ENCODE measurements at regions not wholly inside any gene's neighbourhood (a gene's known extent, or its start where the extent isn't known, plus 50 kb on each side); places are given as distances from the start of the nearest gene placed in this dataset.

DNA sequence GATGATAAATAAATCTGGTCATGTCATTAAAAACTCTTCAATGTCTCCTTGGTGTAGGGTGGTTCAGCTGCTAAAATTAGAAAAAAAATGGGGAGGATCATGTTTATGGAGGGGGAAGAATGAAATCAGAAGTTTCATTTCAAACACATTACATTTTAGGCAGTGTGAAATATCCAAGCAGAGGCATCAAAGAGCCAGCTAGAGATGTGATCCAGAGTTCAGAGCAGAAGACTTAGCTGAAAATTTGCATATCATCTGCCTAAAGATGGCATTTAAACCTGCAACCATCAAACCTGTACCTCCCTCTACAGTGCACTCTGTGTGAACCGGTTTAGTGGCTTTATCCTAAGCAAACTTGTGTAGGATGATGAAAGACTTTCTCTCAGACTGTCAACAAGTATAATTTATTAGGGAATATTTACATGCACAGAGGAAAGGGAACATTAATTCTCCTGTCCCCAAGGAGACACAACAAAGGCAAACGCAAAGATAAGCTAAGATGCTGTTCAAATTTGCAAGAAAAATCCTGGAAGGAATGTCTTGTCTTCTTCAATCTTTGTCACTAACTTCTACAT lies 84.8 kb upstream of the PLEKHG1 start:
- ChIA-PET CTCF (interaction anchor here (0.7 kb wide), 1 partner anchor 254 kb away, joined by 3 read pairs; no protein-coding TSS in a partner anchor), POLR2A (no interaction called here)
- Histone ChIP-seq H3K9ac (replicated peaks; ENCODE audit: extremely low read depth, insufficient read depth, low read length) (no peak overlapping the region), H3K27ac (ENCODE audit: insufficient read depth, low read depth, low read length) (no peak overlapping the region), H4K20me1 (replicated peaks; ENCODE audit: control insufficient read depth, extremely low read depth, insufficient read depth, low read length) (no peaks in the 10 kb centered on the region), H3K9me1 (replicated peaks; ENCODE audit: control insufficient read depth, extremely low read depth, insufficient read depth, low read length) (no peaks in the 10 kb centered on the region), H3K79me2 (ENCODE audit: control insufficient read depth, insufficient read depth, low read length) (no peaks in the 10 kb centered on the region), H3K27me3 (ENCODE audit: control insufficient read depth in 2 of 2, insufficient read depth in 2 of 2, low read length in 2 of 2) (peaks cover 0 to 6% of the 10 kb centered on the region in 2 experiments), H2AFZ (ENCODE audit: low read depth, low read length) (no peak overlapping the region), H3K9me3 (replicated peaks; ENCODE audit: control insufficient read depth, insufficient read depth, low read length) (no peaks in the 10 kb centered on the region), H3K4me1 (ENCODE audit: control insufficient read depth, extremely low read depth, insufficient read depth, low read length) (no peaks in the 10 kb centered on the region), H3K36me3 (ENCODE audit: control insufficient read depth in 2 of 2, extremely low read depth in 1 of 2, insufficient read depth in 2 of 2, low read length in 2 of 2) (no peaks in the 10 kb centered on the region), H3K4me2 (ENCODE audit: insufficient read depth, low read length) (no peak overlapping the region), H3K4me3 (replicated peaks in 1 of 3; ENCODE audit: insufficient read depth in 1 of 3, low read depth in 1 of 3, low read length in 3 of 3) (no peak overlapping the region)
- FAIRE-seq: no peak
- BruUV-seq (replicated peaks): no TSS peak
- intact Hi-C loops (cut with micrococcal nuclease) (no loop called here), dilution Hi-C loops (cut with MboI; ENCODE audit: extremely low pct_ligation_motif_present, low sequenced_read_pairs) (no loop called here)
- no peak for DNase-seq (ENCODE audit: low read depth, low spot score)
- TF ChIP-seq GATA2 (IDR thresholded peaks at IDR 0.05; ENCODE audit: insufficient read depth, insufficient read length, low read depth, low read length) (no peak), EZH2 (IDR thresholded peaks at IDR 0.05; ENCODE audit: borderline replicate concordance, low read depth, low read length, severe bottlenecking) (no peak), JUN (IDR thresholded peaks at IDR 0.05; ENCODE audit: borderline replicate concordance, insufficient read depth, insufficient read length, low read depth) (no peak), FOS (IDR thresholded peaks at IDR 0.05; ENCODE audit: borderline replicate concordance, insufficient read depth, low read length) (no peak), POLR2AphosphoS5 (IDR thresholded peaks at IDR 0.05; ENCODE audit: insufficient read depth, low read depth, low read length) (no peak), MYC (IDR thresholded peaks at IDR 0.05; ENCODE audit: low read depth, low read length) (no peak)

DNA sequence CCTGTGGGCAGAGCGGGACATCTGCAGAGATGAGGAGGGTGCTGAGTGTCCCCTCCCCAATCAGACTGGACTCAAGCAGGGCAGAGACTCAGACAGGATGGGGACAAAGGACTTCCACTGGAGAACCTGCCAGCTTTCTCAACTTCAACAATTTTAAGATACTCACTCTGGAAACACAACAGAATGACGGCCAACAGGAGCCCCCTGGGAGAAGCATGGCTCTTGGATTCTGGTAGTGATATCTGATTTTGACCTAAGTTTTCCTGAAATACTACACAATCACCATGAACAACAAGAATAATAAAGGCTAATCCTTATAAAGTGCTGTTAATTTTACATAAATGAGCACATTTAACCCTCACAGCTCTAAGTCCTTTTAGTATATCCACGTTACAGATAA lies 83.5 kb upstream of the PLEKHG1 start:
- POLR2A ChIA-PET: no interaction called here
- FAIRE-seq (no peak), DNase-seq (ENCODE audit: low read depth, low spot score) (no peak)
- intact Hi-C loops (cut with micrococcal nuclease) (no loop called here), dilution Hi-C loops (cut with MboI; ENCODE audit: extremely low pct_ligation_motif_present, low sequenced_read_pairs) (no loop called here)
- no peak overlapping the region for H3K27ac ChIP-seq (ENCODE audit: insufficient read depth, low read depth, low read length)
- no peak overlapping the region for H3K4me2 ChIP-seq (ENCODE audit: insufficient read depth, low read length)
- no peak overlapping the region for H3K9ac ChIP-seq (replicated peaks; ENCODE audit: extremely low read depth, insufficient read depth, low read length)
- H3K4me1 ChIP-seq (ENCODE audit: control insufficient read depth, extremely low read depth, insufficient read depth, low read length): no peaks in the 10 kb centered on the region
- peaks cover 0 to 6% of the 10 kb centered on the region in 2 experiments for H3K27me3 ChIP-seq (ENCODE audit: control insufficient read depth in 2 of 2, insufficient read depth in 2 of 2, low read length in 2 of 2)
- CTCF ChIA-PET: no interaction called here
- no TSS peak for BruUV-seq (replicated peaks)
- H3K9me1 ChIP-seq (replicated peaks; ENCODE audit: control insufficient read depth, extremely low read depth, insufficient read depth, low read length): no peaks in the 10 kb centered on the region
- H3K4me3 ChIP-seq (replicated peaks in 1 of 3; ENCODE audit: insufficient read depth in 1 of 3, low read depth in 1 of 3, low read length in 3 of 3): no peak overlapping the region
- TF ChIP-seq, protein P1, sequence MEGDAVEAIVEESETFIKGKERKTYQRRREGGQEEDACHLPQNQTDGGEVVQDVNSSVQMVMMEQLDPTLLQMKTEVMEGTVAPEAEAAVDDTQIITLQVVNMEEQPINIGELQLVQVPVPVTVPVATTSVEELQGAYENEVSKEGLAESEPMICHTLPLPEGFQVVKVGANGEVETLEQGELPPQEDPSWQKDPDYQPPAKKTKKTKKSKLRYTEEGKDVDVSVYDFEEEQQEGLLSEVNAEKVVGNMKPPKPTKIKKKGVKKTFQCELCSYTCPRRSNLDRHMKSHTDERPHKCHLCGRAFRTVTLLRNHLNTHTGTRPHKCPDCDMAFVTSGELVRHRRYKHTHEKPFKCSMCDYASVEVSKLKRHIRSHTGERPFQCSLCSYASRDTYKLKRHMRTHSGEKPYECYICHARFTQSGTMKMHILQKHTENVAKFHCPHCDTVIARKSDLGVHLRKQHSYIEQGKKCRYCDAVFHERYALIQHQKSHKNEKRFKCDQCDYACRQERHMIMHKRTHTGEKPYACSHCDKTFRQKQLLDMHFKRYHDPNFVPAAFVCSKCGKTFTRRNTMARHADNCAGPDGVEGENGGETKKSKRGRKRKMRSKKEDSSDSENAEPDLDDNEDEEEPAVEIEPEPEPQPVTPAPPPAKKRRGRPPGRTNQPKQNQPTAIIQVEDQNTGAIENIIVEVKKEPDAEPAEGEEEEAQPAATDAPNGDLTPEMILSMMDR (IDR thresholded peaks at IDR 0.05; ENCODE audit: extremely low read depth in 1 of 2, insufficient read depth in 1 of 2, low read depth in 1 of 2, low read length in 2 of 2): no peak
- TF ChIP-seq, protein P2, sequence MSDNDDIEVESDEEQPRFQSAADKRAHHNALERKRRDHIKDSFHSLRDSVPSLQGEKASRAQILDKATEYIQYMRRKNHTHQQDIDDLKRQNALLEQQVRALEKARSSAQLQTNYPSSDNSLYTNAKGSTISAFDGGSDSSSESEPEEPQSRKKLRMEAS (IDR thresholded peaks at IDR 0.05; ENCODE audit: insufficient read depth, insufficient read length): no peak
- no peak for TF ChIP-seq POLR2A (IDR thresholded peaks at IDR 0.05; ENCODE audit: low read depth, low read length)
- TF ChIP-seq POLR2AphosphoS5 (IDR thresholded peaks at IDR 0.05; ENCODE audit: insufficient read depth, low read depth, low read length): no peak
- no peak for TF ChIP-seq JUN (IDR thresholded peaks at IDR 0.05; ENCODE audit: borderline replicate concordance, insufficient read depth, insufficient read length, low read depth)
- TF ChIP-seq FOS (IDR thresholded peaks at IDR 0.05; ENCODE audit: borderline replicate concordance, insufficient read depth, low read length): no peak
- TF ChIP-seq EZH2 (IDR thresholded peaks at IDR 0.05; ENCODE audit: borderline replicate concordance, low read depth, low read length, severe bottlenecking): no peak
- TF ChIP-seq MYC (IDR thresholded peaks at IDR 0.05; ENCODE audit: low read depth, low read length): no peak
- TF ChIP-seq GATA2 (IDR thresholded peaks at IDR 0.05; ENCODE audit: insufficient read depth, insufficient read length, low read depth, low read length): no peak
- no peaks in the 10 kb centered on the region for H3K36me3 ChIP-seq (ENCODE audit: control insufficient read depth in 2 of 2, extremely low read depth in 1 of 2, insufficient read depth in 2 of 2, low read length in 2 of 2)
- H3K79me2 ChIP-seq (ENCODE audit: control insufficient read depth, insufficient read depth, low read length): no peaks in the 10 kb centered on the region
- H4K20me1 ChIP-seq (replicated peaks; ENCODE audit: control insufficient read depth, extremely low read depth, insufficient read depth, low read length): no peaks in the 10 kb centered on the region
- no peaks in the 10 kb centered on the region for H3K9me3 ChIP-seq (replicated peaks; ENCODE audit: control insufficient read depth, insufficient read depth, low read length)
- no peak overlapping the region for H2AFZ ChIP-seq (ENCODE audit: low read depth, low read length)

Measured in endothelial cell of umbilical vein (primary cell).